IPS-20b (cell line): ENCODE measurements at regions not wholly inside any gene's neighbourhood (a gene's known extent, or its start where the extent isn't known, plus 50 kb on each side); places are given as distances from the start of the nearest gene placed in this dataset.

Experiments used
- H3K27ac ChIP-seq: one replicate; pipeline ENCODE4 v1.5.1; 2013; ENCODE audit warnings: low read length
- H3K27me3 ChIP-seq: 2 replicates; pipeline ENCODE4 v1.6.1; 2013; ENCODE audit warnings: mild to moderate bottlenecking, low read length, inconsistent platforms; ENCODE audit not compliant: insufficient read depth
- H3K36me3 ChIP-seq: 2 replicates; pipeline ENCODE4 v1.6.1; 2013; ENCODE audit warnings: low read depth, mild to moderate bottlenecking, inconsistent platforms, low read length, moderate library complexity; ENCODE audit not compliant: insufficient read depth
- H3K4me1 ChIP-seq: 2 replicates; pipeline ENCODE4 v1.6.1; 2013; ENCODE audit warnings: mild to moderate bottlenecking, control low read depth, inconsistent platforms, low read length, moderate library complexity; ENCODE audit not compliant: insufficient read depth
- H3K4me3 ChIP-seq: 2 replicates; pipeline ENCODE4 v1.5.1; 2013; ENCODE audit warnings: mild to moderate bottlenecking, low read length, inconsistent platforms
- H3K9ac ChIP-seq: 2 replicates; pipeline ENCODE4 v1.6.1; 2013; ENCODE audit warnings: low read depth, mild to moderate bottlenecking, inconsistent platforms, low read length, moderate library complexity
- H3K9me3 ChIP-seq: 2 replicates; pipeline ENCODE4 v1.6.1; 2013; ENCODE audit warnings: mild to moderate bottlenecking, low read depth, low read length, inconsistent platforms; ENCODE audit not compliant: insufficient read depth

DNA sequence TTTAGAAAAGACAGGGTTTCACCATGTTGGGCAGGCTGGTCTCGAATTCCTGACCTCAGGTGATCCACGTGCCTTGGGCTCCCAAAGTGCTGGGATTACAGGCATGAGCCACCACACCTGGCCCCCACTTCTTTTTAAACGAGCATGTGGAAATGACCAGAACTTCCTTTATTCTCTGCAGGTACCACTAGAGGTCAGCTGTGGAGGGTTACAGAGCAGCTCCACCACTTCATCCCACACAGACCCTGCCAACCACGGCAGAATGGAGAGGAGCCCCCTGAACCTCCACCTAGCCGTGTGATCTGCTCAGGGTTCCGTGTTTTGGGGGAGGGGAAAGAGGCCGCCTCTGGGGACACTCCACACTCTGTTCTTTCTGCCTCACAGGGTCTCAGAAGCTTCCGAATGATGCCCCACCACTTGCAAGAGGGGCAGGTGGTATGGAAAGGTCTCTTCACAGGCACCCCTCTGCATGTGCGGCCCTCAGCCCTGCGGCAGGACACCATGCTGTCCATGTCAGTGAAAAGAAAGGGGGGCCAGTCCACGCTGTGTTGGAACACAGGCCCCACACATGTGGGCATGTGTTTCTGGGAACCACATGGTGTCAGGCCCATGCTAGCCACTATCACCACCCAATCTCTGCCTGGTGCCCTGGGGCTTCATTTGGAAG is 465.0 kb downstream of the TSHZ3 start:
- Histone ChIP-seq H3K36me3 (no peaks in the 10 kb centered on the region), H3K9me3 (no peaks in the 10 kb centered on the region)

DNA sequence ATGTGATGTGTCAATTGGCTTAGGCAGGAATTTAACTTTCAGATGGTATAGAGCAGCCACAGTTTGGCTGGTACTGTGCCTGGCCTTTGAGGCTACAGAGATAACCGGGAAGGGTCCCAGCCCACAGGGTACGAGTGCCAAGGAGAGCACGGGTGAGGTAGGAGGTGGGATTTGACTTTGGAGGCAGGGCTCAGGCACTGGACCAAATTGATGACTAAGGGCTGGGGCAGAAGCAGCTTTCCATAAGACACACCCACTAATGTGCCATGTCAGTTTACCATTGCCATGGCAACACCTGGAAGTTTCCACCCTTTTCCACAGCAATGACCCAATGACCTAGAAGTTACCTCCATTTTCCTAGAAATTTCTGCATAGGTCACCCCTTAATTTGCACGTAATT is 466.2 kb downstream of the TSHZ3 start:
- H3K4me1 ChIP-seq: no peaks in the 10 kb centered on the region
- H3K9ac ChIP-seq: no peak overlapping the region
- H3K36me3 ChIP-seq: no peaks in the 10 kb centered on the region
- no peak overlapping the region for H3K4me3 ChIP-seq
- H3K9me3 ChIP-seq: no peaks in the 10 kb centered on the region
- H3K27me3 ChIP-seq: no peaks in the 10 kb centered on the region
- H3K27ac ChIP-seq: no peak overlapping the region

More for the DNA sequence above, 465.0 kb downstream of the TSHZ3 start:
- Histone ChIP-seq H3K4me3 (no peak overlapping the region), H3K27me3 (no peaks in the 10 kb centered on the region), H3K9ac (no peak overlapping the region), H3K27ac (no peak overlapping the region), H3K4me1 (no peaks in the 10 kb centered on the region)

DNA sequence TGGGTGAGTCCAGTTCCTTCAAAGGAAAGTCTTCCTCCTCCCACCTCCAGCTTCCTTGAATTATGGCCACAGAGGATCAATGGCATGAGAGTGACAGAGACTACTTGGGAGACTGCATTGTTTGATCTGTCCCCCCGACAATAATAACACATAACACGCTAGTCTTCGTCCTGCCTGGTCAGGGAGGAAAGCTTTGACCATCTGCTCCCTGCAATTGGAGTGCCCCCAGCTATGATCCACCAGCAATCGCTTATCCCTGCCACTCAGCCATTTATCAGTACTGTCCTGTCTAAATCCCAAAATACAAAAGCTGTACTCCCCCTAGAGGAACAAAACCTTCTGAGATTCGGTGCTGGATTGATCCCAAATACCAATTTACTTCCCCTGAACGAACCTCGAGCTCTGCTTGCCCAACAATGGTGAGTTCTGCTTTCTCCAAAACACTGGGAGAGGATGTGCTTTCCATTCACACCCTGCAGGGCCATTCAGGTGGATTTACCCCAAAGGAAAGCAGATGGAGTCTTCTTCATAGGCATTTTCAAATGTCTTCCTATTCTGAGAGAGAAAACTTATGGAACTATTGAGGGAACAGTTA is 466.7 kb downstream of the TSHZ3 start:
- no peak overlapping the region for H3K4me3 ChIP-seq
- H3K27ac ChIP-seq: no peak overlapping the region
- no peaks in the 10 kb centered on the region for H3K36me3 ChIP-seq
- no peaks in the 10 kb centered on the region for H3K27me3 ChIP-seq
- H3K4me1 ChIP-seq: no peaks in the 10 kb centered on the region
- H3K9me3 ChIP-seq: no peaks in the 10 kb centered on the region
- no peak overlapping the region for H3K9ac ChIP-seq

DNA sequence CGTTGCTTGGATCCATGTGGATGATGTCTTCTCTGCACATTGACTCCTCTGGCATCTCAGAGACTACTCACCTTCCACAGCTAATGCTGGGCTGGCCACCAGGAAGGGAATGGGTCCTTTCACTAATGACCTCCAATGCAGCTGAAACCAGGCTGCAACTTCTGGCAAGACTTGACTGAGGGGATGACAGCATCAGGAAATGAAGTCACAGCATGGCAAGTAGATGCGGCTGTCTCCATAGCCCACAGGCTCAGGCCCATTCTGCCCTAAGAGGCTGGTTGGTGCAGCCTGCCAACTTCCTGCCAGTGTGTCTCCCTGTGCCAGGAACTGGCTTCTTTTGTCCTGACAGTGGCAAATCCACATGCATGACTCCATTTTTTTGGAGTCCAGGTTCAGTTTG is 467.3 kb downstream of the TSHZ3 start:
- Histone ChIP-seq H3K9ac (no peak overlapping the region), H3K4me1 (no peaks in the 10 kb centered on the region), H3K27me3 (no peaks in the 10 kb centered on the region), H3K4me3 (no peak overlapping the region), H3K27ac (no peak overlapping the region), H3K36me3 (no peaks in the 10 kb centered on the region), H3K9me3 (no peaks in the 10 kb centered on the region)

DNA sequence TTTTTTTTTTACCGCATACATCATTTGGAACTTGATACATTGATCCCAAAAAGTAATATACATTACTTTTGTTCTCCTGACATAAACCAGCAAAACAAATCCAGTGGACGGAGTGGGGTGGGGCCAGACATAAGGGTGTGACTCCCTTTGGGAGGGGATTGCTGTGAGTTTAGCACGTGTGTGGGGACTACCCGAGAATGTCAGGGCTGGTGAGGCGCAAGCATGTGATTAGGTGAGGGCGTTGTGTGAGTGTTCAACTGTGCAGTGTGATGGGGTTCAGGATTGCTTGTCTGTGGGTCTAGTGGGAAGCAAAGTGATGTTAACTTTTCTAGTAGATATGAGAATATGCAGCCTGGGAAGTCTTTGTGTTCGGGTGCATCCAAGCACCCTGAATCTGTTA is 468.0 kb downstream of the TSHZ3 start:
- Histone ChIP-seq H3K27ac (no peak overlapping the region), H3K9ac (no peak overlapping the region), H3K4me1 (no peaks in the 10 kb centered on the region), H3K27me3 (no peaks in the 10 kb centered on the region), H3K4me3 (no peak overlapping the region), H3K36me3 (no peaks in the 10 kb centered on the region), H3K9me3 (no peaks in the 10 kb centered on the region)

DNA sequence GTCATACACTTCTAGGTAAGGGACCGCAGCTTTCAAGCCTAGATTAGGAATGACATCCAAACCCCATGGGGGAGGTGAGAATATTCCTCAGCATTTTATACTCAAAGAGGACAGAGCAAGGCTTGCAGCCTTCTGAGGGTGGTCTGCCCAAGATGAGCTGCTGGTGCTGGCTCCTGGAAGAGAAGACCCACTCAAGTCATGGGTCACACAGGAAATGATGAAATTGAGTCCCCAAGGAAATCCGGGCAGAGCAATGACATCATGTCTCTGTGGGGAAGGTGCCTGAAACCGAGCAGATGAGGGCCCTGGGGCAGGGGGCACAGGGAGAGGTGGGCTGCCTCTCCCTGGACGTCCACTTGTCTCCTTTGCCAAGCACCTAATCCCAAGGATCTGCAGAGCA is 468.7 kb downstream of the TSHZ3 start:
- no peaks in the 10 kb centered on the region for H3K9me3 ChIP-seq
- H3K4me1 ChIP-seq: no peaks in the 10 kb centered on the region
- no peak overlapping the region for H3K9ac ChIP-seq
- H3K36me3 ChIP-seq: no peaks in the 10 kb centered on the region
- no peaks in the 10 kb centered on the region for H3K27me3 ChIP-seq
- no peak overlapping the region for H3K4me3 ChIP-seq
- no peak overlapping the region for H3K27ac ChIP-seq

DNA sequence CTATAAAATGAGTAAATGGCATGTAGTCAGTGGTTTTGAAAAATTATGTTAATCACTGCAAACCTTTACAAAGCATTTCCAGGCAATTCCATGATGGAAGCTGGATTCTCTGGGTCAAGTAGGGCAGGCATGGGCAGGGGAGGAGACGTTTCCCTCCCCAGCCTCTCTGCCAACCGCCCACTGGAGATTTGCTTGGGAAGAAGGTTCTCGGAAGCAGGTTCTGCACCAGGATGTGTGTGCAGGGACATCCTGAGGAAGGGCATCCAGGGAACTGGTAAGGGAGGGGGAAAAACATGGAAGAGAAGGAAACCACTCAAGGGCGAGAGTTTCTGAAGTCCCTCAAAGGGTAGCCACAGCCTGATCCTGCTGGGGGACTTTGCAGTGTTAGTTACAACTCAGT is 469.1 kb downstream of the TSHZ3 start:
- no peaks in the 10 kb centered on the region for H3K27me3 ChIP-seq
- no peak overlapping the region for H3K27ac ChIP-seq
- H3K36me3 ChIP-seq: no peaks in the 10 kb centered on the region
- H3K4me3 ChIP-seq: no peak overlapping the region
- H3K9me3 ChIP-seq: no peaks in the 10 kb centered on the region
- H3K9ac ChIP-seq: no peak overlapping the region
- no peaks in the 10 kb centered on the region for H3K4me1 ChIP-seq

DNA sequence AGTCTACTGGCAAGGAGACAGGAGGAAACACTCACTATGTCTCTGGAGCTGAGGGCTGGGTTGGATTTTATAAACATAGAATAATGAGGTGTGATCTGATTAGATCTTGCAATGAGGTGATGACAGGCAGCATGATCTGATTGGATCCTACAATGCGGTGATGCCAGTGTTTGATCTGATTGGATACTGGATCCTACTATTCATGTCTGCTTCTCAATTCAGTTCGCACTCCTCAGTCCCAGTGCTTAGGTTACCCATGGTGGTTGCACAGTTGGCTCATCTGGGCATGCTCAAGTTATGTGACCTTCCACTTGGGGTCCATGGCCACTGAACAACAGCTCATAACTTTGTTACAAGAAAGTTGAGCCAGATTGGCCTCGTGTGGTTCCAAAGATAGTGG is 469.5 kb downstream of the TSHZ3 start:
- Histone ChIP-seq H3K4me1 (no peaks in the 10 kb centered on the region), H3K9ac (no peak overlapping the region), H3K36me3 (no peaks in the 10 kb centered on the region), H3K9me3 (no peaks in the 10 kb centered on the region), H3K4me3 (no peak overlapping the region), H3K27ac (no peak overlapping the region), H3K27me3 (no peaks in the 10 kb centered on the region)

DNA sequence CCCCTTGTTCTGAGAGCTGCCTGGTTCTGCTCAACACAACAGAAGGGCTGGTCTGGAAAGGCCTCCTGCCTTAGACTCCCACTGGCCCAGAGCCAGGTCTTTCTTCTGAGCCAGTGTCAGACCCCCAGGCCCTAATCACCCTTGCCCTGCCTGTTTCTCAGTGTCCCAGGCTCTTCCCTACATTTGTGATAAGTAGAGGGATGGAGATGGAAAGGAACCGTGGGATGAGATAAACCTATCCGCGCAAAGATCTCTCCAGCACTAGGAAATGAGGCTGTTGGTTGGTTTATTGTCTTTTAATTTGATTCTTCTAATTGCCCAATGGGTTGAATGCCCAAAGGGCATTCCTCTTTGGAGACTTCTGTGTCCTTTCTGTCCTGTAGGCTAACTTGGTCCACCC is 470.0 kb downstream of the TSHZ3 start:
- H3K9me3 ChIP-seq: no peaks in the 10 kb centered on the region
- no peak overlapping the region for H3K27ac ChIP-seq
- H3K9ac ChIP-seq: no peak overlapping the region
- no peaks in the 10 kb centered on the region for H3K27me3 ChIP-seq
- H3K4me3 ChIP-seq: no peak overlapping the region
- no peaks in the 10 kb centered on the region for H3K4me1 ChIP-seq
- no peaks in the 10 kb centered on the region for H3K36me3 ChIP-seq

DNA sequence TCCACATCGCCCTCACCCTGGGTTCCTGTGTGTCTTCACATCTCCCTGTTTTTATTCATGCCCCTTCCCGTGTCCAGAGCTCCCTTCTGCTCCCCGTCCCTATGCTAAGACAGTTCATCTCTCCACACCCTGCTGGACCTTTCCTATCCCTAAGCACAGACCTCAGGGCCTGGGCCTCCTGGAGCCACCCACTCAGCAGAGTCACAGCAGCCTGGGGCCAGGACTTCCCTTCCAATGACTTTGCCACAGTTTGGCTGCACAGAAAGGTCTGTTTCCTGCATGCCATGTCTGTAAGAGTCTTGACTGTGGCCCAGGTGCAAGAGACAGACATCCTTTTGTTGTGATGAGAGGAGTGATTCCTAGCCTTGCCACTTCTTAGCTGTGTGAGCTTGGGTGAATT is 470.7 kb downstream of the TSHZ3 start:
- H3K36me3 ChIP-seq: no peaks in the 10 kb centered on the region
- H3K9me3 ChIP-seq: no peaks in the 10 kb centered on the region
- H3K9ac ChIP-seq: no peak overlapping the region

DNA sequence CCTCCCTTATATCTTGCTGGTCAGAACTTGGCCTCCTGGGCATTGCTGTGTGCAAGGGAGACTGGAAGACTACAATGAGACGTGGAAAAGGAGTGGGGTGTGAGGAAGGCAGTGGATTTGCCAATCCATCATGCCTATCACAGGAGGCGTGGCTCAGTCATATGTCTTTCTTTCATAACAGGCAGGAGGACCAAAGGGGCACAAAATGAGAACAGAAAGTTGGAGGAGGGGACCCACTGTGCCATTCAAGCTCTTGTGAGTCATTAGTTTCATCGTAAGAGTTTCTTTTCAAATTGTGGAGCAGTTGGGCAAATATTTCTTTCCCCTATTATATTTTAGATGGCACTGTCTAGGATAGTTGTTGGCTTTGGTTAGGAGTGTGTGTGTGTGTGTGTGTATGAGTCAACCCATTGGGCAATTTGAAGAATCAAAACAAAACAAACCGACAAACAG is 471.5 kb downstream of the TSHZ3 start:
- Histone ChIP-seq H3K9me3 (no peaks in the 10 kb centered on the region), H3K36me3 (no peaks in the 10 kb centered on the region), H3K27ac (no peak overlapping the region), H3K4me1 (no peaks in the 10 kb centered on the region), H3K4me3 (no peak overlapping the region), H3K27me3 (no peaks in the 10 kb centered on the region), H3K9ac (no peak overlapping the region)

More for the DNA sequence above, 470.7 kb downstream of the TSHZ3 start:
- H3K4me1 ChIP-seq: no peaks in the 10 kb centered on the region
- no peak overlapping the region for H3K4me3 ChIP-seq
- no peaks in the 10 kb centered on the region for H3K27me3 ChIP-seq
- H3K27ac ChIP-seq: no peak overlapping the region

DNA sequence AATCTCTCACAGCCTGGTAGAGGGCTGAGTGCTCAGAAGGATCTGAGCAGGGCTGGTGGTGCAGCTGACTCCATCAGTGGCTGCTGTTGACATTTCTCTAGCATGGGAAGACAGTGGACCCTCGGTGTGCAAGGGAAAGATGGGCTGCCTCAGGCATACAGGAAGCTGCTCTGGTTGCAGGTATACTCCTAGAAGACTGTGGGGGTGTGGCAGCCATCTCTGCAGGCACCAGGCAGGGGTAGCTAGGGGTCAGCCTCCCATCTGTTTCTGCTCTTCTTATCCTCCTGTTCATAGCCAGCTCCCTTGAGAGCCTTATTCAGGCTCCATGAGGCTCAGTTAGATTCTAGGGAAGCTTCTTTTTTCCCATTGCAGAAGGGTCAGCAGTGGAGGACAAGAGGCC is 475.5 kb downstream of the TSHZ3 start:
- Histone ChIP-seq H3K36me3 (no peaks in the 10 kb centered on the region), H3K4me1 (no peaks in the 10 kb centered on the region), H3K9me3 (no peaks in the 10 kb centered on the region), H3K9ac (no peak overlapping the region), H3K27ac (no peak overlapping the region), H3K4me3 (no peak overlapping the region), H3K27me3 (no peaks in the 10 kb centered on the region)
